ENCODE measurements at regions not wholly inside any gene's neighbourhood (a gene's known extent, or its start where the extent isn't known, plus 50 kb on each side); places are given as distances from the start of the nearest gene placed in this dataset.

DNA sequence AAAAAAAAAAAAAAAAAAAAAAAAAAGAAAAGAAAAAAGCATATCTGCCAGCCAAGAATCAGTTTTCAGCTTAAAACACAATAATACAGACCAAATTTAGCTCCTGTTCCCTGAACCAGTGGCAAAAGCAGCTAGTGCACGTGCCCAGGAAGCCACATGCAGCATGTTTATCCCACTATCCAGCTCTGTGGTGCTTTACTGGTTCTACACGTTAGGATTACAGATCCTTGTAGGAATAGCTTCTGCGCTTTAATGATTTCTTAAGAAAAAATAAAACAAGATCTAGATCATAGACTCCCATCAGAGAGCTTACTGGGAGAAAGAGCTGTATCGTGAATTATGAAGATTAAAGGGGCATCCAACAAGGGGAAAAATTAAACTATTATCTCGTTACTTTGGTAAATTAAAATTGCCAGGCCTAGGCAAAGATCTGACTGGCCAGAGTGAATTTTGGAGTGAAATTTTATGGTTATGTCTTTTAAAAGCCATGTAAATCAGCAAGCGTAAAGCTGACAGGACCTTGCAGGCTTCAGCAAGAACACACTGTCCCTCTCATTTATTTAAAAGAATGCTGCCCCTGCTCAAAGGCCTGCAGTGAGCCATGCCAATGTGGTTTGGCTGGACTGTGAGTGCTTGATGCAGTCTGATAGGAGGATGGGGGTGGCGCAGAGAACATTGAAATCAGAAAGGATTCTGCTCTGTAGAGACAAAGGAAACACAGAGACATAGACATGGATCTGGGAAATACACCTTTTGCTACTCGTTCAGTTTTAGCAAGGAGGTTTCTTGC lies 177.3 kb upstream of the PHYHIPL start:
- H3K4me1 Mint-ChIP-seq = no peaks in the 10 kb centered on the region
- DNase-seq (no peak), ATAC-seq (no peak)
- no peaks in the 10 kb centered on the region for H3K36me3 Mint-ChIP-seq
- H3K27me3 Mint-ChIP-seq = peaks cover 0 to 7% (median 0%) of the 10 kb centered on the region in 5 donors
- H3K27ac Mint-ChIP-seq = no peak overlapping the region
- H3K4me3 Mint-ChIP-seq = no peak overlapping the region
- no peaks in the 10 kb centered on the region for H3K9me3 Mint-ChIP-seq
- POLR2A ChIA-PET = no interaction called here

DNA sequence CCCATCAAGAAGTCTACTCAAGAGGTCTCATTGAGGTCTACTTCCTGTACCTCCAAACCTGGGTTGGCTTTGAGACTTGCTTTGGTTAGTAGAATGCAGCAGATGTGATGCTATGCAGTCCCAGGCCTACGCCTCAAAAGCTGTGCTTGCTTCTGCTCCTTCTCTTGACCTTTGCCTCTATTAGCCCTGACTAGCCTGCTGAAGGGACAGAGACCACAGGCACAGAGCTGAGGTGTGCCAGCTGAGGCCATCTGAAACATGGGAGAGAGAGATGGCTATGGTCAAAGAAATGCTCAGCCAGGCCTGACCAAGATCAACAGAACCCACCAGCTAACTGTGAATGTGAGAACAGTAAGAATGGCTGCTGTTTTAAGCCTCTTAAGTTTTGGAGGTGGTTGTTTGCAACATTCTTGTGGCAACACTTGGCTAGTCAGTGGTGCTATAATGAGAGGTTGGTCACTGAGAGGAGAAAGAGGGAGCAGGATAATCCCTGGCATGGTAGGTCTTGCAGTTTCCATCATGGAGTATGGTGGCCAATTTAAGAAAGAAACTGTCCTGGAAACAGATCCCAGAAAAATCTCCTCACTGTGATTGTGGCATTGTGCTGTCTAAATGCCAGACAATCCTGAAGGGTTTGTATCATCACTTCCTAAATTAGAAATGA lies 176.1 kb upstream of the PHYHIPL start:
- Mint-ChIP-seq H3K27me3 (peaks cover 0 to 4% (median 0%) of the 10 kb centered on the region in 5 donors), H3K36me3 (no peaks in the 10 kb centered on the region), H3K4me3 (no peak overlapping the region), H3K4me1 (no peaks in the 10 kb centered on the region), H3K9me3 (no peaks in the 10 kb centered on the region), H3K27ac (peak overlapping the region in 1 of 10 donors; percentile 34)
- DNase-seq (no peak), ATAC-seq (no peak)
- POLR2A ChIA-PET = no interaction called here

DNA sequence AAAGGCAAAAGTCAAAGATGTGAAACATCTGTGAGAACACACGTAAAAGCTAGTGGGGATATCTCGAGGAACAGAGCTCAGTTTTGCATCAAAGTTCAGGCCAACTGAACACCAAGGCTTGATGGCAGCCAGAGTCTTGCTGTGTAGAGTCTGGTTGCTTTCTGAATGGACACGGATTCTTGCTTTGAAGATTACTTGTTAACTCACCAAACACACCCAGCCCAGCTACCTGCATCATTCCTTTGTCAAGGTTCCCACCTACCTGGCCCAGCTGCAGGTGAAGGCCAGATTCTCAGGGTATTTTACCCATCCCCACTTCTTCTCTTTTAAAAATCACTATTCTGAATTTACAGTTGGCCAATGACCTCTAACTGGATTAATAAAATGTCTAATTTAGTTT lies 174.4 kb upstream of the PHYHIPL start:
- H3K27me3 Mint-ChIP-seq = peaks cover 0 to 4% (median 0%) of the 10 kb centered on the region in 5 donors

DNA sequence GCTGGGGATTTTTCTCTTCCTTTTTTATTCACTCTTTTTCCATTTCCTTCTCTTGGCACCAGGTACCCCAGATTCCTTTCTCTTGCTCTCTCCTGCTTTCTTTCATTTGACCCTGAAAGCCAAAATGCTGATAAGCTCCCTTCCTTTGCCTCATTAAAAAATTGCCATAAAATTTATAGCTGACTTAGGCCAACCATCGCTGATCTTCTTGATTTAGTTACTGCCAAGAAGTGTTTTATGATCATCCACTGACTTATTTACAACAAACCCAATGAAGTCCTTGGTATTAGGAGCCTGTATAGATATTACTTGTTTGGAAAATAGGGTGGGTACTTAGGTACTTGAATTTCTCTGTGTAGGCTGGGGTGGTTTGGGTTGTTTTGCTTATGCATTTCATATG lies 173.2 kb upstream of the PHYHIPL start:
- no peaks in the 10 kb centered on the region for H3K36me3 Mint-ChIP-seq
- ATAC-seq = no peak
- no peaks in the 10 kb centered on the region for H3K4me1 Mint-ChIP-seq
- no peak for DNase-seq
- H3K27me3 Mint-ChIP-seq = no peaks in the 10 kb centered on the region
- no peaks in the 10 kb centered on the region for H3K9me3 Mint-ChIP-seq
- no peak overlapping the region for H3K27ac Mint-ChIP-seq
- POLR2A ChIA-PET = no interaction called here
- no peak overlapping the region for H3K4me3 Mint-ChIP-seq

More for the DNA sequence above, 174.4 kb upstream of the PHYHIPL start:
- no peak for ATAC-seq
- no peak for DNase-seq
- Mint-ChIP-seq H3K4me1 (no peaks in the 10 kb centered on the region), H3K36me3 (no peaks in the 10 kb centered on the region), H3K9me3 (no peaks in the 10 kb centered on the region), H3K27ac (no peak overlapping the region), H3K4me3 (no peak overlapping the region)
- POLR2A ChIA-PET = no interaction called here

DNA sequence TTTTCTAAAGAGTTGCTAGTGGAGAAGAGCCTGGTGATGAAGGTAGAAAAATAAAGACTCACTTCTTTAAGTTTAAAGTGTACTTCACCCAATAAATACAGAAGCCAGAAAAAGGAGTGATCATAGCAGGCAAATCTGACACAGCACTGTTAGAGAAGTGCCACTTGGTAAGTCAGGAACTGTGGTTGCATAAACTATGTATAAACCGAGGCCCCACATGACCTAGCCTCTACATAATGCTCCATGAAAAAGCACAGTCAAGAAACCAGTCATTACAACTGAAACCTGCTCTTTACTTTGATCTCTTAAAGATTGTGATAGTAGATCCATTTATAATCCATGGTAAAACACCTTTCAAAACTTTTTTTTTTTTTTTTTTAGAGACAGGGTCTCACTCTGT lies 172.1 kb upstream of the PHYHIPL start:
- Mint-ChIP-seq H3K27me3 (no peaks in the 10 kb centered on the region), H3K4me1 (no peaks in the 10 kb centered on the region), H3K27ac (no peak overlapping the region), H3K4me3 (no peak overlapping the region), H3K36me3 (no peaks in the 10 kb centered on the region), H3K9me3 (no peaks in the 10 kb centered on the region)
- POLR2A ChIA-PET = no interaction called here
- ATAC-seq (no peak), DNase-seq (no peak)

DNA sequence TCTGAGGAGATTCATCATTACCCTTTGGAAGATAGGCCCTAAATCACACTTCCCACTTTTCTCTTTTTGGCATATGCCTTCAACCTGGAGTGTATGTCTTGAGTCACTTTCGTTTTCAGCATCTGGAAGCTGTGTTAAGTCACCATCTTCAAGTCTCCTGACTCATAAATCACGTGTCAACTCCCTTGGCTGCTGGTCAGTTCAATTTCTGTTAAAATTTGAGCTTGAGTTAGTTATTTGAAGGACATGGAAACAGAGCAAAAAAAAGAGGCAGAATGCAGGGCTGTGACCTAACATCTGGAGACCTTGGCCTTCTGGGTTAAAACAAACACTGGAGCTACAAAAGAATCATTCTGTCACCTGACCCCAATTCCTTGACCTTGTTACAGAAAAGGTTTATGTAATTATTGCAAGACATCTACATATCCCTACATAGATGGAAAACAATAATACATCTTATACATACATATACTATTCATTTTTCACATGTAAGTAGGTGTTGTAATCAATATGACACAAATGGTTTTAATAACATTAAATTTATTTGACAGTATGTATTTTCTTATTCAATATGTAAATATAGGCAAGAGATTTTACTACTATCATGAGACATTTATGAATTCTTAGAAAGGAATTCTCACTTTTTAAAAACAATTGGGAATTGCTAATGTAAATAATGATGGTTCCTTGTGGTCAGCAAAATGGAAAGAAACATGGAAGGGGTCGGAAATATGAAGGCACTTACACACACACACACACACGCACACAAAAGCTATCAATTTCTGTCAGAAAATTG lies 169.7 kb upstream of the PHYHIPL start:
- Mint-ChIP-seq H3K27ac (no peak overlapping the region), H3K27me3 (no peaks in the 10 kb centered on the region), H3K36me3 (no peaks in the 10 kb centered on the region), H3K9me3 (no peaks in the 10 kb centered on the region), H3K4me1 (no peaks in the 10 kb centered on the region), H3K4me3 (no peak overlapping the region)
- DNase-seq (no peak), ATAC-seq (no peak)
- POLR2A ChIA-PET = no interaction called here

DNA sequence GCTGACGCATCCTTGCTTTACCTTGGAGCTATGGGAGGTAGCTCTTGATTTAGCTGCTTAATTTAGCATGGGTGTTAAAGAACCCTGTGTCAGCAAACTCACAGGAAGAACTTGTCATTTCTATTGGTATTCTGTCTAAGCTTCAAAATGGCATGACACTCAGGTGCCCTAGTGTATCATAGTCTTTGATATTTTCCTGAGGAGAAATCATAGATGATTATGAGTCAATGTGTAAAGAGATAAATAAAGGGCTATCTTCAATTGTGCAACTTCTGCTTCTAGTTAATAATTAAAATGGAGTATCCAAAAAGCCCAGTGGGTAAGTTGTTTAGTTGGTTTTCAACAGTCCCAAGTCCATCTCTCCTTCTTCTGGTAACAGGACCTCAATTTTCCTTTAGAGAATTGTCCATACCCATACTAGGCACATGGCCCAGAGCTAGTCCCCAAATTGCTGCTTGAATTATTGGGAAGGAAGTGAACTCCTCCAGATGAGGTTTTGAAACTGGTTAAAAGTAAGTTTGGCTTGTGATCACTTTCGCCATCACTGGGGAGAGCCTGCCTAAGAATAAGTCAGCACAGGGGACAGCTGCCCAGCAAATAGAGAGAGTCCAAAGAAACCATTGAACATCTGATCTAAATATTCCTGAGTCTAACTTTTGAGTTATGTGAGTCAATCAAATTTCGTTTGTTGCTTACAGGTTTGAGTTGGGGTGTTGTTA lies 169.0 kb upstream of the PHYHIPL start:
- Mint-ChIP-seq H3K27ac (no peak overlapping the region), H3K36me3 (no peaks in the 10 kb centered on the region), H3K4me3 (no peak overlapping the region), H3K4me1 (no peaks in the 10 kb centered on the region), H3K9me3 (no peaks in the 10 kb centered on the region), H3K27me3 (no peaks in the 10 kb centered on the region)
- POLR2A ChIA-PET = no interaction called here
- no peak for DNase-seq
- no peak for ATAC-seq

DNA sequence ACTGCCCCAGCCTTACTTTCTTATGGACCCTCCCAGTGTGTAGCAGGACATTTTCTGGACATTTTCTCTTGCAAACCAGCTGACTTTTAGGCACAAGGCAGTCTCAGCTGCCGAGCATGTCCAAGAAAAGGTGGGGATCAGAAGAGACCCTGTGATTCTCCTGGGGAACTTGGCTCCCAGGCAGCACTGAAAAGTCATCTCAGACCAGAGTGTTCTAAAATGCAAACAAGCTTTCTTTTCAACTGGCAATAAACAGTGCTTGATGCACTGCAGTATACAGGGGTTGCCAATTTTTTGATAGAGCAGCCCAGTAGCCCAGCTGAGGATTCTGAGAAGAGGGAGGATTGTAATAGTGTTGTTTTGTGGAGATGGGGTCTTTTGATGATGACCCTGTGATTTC lies 168.0 kb upstream of the PHYHIPL start:
- no peaks in the 10 kb centered on the region for H3K4me1 Mint-ChIP-seq
- H3K4me3 Mint-ChIP-seq = no peak overlapping the region
- POLR2A ChIA-PET = no interaction called here
- DNase-seq = no peak
- no peaks in the 10 kb centered on the region for H3K9me3 Mint-ChIP-seq
- no peaks in the 10 kb centered on the region for H3K36me3 Mint-ChIP-seq
- H3K27me3 Mint-ChIP-seq = no peaks in the 10 kb centered on the region
- no peak for ATAC-seq
- no peak overlapping the region for H3K27ac Mint-ChIP-seq

DNA sequence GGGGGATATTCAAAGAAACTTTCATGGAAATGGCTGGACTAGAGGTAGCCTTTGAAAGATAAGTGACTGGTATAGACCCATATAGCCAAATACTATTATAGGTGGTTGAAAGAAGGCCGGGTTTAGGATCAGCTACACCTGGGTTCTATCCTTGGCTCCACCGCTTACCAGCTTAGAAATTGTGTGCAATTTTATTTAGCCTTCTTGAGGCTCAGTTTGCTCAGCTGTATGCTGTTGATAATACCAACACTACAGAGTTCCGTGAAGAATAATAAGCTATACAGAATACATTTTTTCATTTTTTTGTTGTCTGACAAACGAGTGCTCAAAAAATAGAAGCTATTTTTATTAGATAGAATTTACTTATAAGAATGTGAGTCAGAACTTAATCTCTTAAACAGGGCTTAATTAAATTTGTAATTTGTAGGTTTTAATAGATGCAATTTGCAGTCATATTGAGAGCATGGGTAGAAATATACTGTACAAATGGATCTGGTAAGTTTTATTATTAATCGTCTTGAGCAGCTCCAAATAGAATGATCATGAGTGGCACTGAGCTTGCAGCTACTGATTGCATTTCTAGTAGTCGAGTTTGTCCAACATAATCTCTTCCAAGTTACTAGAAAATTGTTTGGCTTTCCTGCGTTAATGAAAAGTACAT lies 164.3 kb upstream of the PHYHIPL start:
- H3K36me3 Mint-ChIP-seq = no peaks in the 10 kb centered on the region
- H3K27me3 Mint-ChIP-seq = peaks cover 0 to 2% (median 0%) of the 10 kb centered on the region in 5 donors
- no peak overlapping the region for H3K4me3 Mint-ChIP-seq
- H3K9me3 Mint-ChIP-seq = peaks cover 0 to 2% (median 0%) of the 10 kb centered on the region in 9 donors
- DNase-seq = no peak
- no peak overlapping the region for H3K27ac Mint-ChIP-seq
- POLR2A ChIA-PET = no interaction called here
- no peak for ATAC-seq
- no peaks in the 10 kb centered on the region for H3K4me1 Mint-ChIP-seq

DNA sequence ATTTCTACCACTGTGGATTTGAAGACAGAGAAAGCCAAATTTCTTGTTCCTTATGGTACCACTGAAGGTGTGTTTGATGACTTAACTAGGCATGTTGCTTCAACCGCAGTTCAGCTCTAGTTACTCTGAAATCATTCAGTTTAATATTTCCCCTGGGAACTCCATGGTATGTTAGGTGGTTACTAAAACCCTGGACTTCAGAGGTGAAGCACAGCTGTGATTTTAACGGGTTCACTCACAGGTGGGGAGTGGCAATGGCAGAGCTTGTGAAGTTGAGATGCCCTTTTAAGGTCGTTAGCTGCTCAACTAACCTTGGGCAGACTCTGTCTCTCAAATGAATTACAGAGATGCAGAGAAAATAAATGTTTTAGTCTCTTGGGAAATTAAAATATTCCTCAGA lies 163.6 kb upstream of the PHYHIPL start:
- Mint-ChIP-seq H3K4me3 (no peak overlapping the region), H3K9me3 (peaks cover 0 to 3% (median 0%) of the 10 kb centered on the region in 9 donors), H3K27me3 (peaks cover 0 to 5% (median 2%) of the 10 kb centered on the region in 5 donors), H3K4me1 (no peaks in the 10 kb centered on the region), H3K36me3 (no peaks in the 10 kb centered on the region), H3K27ac (no peak overlapping the region)
- POLR2A ChIA-PET = no interaction called here
- DNase-seq (no peak), ATAC-seq (no peak)

DNA sequence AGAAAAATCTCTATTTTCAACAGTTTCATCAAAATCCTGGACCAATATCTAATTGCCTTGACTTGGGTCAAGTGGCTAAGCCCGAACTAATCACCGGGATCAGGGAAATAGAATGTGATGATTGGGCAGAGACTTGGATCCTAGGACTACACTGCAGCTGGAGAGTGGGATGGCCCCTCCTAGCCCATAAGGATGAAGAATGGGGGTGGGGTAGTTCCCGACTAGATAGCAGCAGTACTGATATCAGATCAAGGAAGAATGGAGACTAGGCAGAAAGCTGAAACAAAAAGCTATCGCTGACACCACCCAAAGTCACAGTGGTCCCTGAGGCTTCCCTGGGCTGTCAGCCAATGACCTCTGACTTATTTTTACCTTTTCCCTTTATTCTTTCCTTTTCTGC lies 160.4 kb upstream of the PHYHIPL start:
- Mint-ChIP-seq H3K27me3 (peaks cover 0 to 5% (median 2%) of the 10 kb centered on the region in 5 donors), H3K9me3 (peaks cover 0 to 3% (median 0%) of the 10 kb centered on the region in 9 donors), H3K4me3 (no peak overlapping the region), H3K36me3 (no peaks in the 10 kb centered on the region), H3K27ac (no peak overlapping the region), H3K4me1 (no peaks in the 10 kb centered on the region)
- POLR2A ChIA-PET = no interaction called here
- no peak for DNase-seq
- ATAC-seq = no peak

DNA sequence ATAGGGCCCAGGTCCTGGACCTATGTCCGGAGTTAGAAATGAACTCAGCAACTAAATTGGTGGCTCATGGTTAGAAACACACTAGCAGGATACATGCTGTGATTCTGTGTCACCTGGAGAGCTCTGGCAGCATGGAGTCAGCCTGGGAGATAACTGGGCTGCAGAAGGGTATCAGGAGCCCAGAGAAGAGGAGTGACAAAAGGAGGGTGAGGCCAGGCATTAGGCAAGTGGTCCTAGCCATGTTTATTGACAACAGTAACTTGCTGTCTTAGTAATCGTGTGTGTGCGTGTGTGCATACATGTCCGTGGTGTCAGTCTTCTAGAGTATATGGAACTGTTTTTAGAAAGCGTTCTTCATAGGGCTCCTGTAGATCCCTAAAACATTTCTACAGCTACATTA lies 157.5 kb upstream of the PHYHIPL start:
- no peak for DNase-seq
- POLR2A ChIA-PET = no interaction called here

More for the DNA sequence above, 157.5 kb upstream of the PHYHIPL start:
- H3K4me3 Mint-ChIP-seq = no peak overlapping the region
- H3K9me3 Mint-ChIP-seq = peaks cover 0 to 3% (median 0%) of the 10 kb centered on the region in 9 donors
- no peaks in the 10 kb centered on the region for H3K36me3 Mint-ChIP-seq
- no peak overlapping the region for H3K27ac Mint-ChIP-seq
- peaks cover 0 to 5% (median 2%) of the 10 kb centered on the region in 5 donors for H3K27me3 Mint-ChIP-seq
- no peak for ATAC-seq
- H3K4me1 Mint-ChIP-seq = no peaks in the 10 kb centered on the region
